ENCODE measurements at regions not wholly inside any gene's neighbourhood (a gene's known extent, or its start where the extent isn't known, plus 50 kb on each side); places are given as distances from the start of the nearest gene placed in this dataset.
"Not testable (repeated sequence)": the region's sequence is repeated elsewhere in the genome, so short reads cannot be mapped to it uniquely, and the experiment has no call there.

- DNase-seq = peak; percentile 65
These were observed 797.3 kb upstream of the ACO1 start for GRCh38 chr9:31587146-31587545.

GRCh38 chr9:31588006-31588405 is 796.4 kb upstream of the ACO1 start:
- DNase-seq = no peak

GRCh38 chr9:31588756-31589155 is 795.7 kb upstream of the ACO1 start:
- no peak for DNase-seq

- no peak for DNase-seq
These were observed 794.4 kb upstream of the ACO1 start for GRCh38 chr9:31590091-31590490.

- DNase-seq = not testable (repeated sequence)
These were observed 787.4 kb upstream of the ACO1 start for GRCh38 chr9:31597086-31597485.

- DNase-seq = no peak
These were observed 786.5 kb upstream of the ACO1 start for GRCh38 chr9:31597977-31598376.

- no peak for DNase-seq
These were observed 782.8 kb upstream of the ACO1 start for GRCh38 chr9:31601666-31602065.

GRCh38 chr9:31604531-31604930 is 779.9 kb upstream of the ACO1 start:
- DNase-seq = no peak

GRCh38 chr9:31605164-31605563 is 779.3 kb upstream of the ACO1 start:
- DNase-seq = no peak

GRCh38 chr9:31606678-31607077 is 777.8 kb upstream of the ACO1 start:
- DNase-seq = no peak

- DNase-seq = peak; percentile 26
These were observed 776.0 kb upstream of the ACO1 start for GRCh38 chr9:31608416-31608815.

GRCh38 chr9:31608881-31609280 is 775.6 kb upstream of the ACO1 start:
- no peak for DNase-seq

GRCh38 chr9:31612336-31613030 is 772.0 kb upstream of the ACO1 start:
- DNase-seq = no peak

- no peak for DNase-seq
These were observed 768.5 kb upstream of the ACO1 start for GRCh38 chr9:31615966-31616365.

- no peak for DNase-seq
These were observed 760.9 kb upstream of the ACO1 start for GRCh38 chr9:31623511-31623910.

GRCh38 chr9:31629292-31629691 is 755.2 kb upstream of the ACO1 start:
- DNase-seq = no peak

- DNase-seq = no peak
These were observed 747.2 kb upstream of the ACO1 start for GRCh38 chr9:31637265-31637664.

- DNase-seq = no peak
These were observed 746.6 kb upstream of the ACO1 start for GRCh38 chr9:31637861-31638260.

GRCh38 chr9:31639451-31639850 is 745.0 kb upstream of the ACO1 start:
- peak; percentile 4 for DNase-seq

- DNase-seq = no peak
These were observed 715.1 kb upstream of the ACO1 start for GRCh38 chr9:31669311-31669710.

GRCh38 chr9:31671011-31671410 is 713.4 kb upstream of the ACO1 start:
- DNase-seq = no peak

GRCh38 chr9:31674264-31674663 is 710.2 kb upstream of the ACO1 start:
- no peak for DNase-seq

GRCh38 chr9:31677415-31677814 is 707.0 kb upstream of the ACO1 start:
- no peak for DNase-seq

GRCh38 chr9:31677877-31678276 is 706.6 kb upstream of the ACO1 start:
- DNase-seq = no peak

GRCh38 chr9:31683116-31683515 is 701.3 kb upstream of the ACO1 start:
- peak; percentile 43 for DNase-seq

Data from eye (tissue), 1 donor.